HCT116 (cell line): ENCODE measurements at regions not wholly inside any gene's neighbourhood (a gene's known extent, or its start where the extent isn't known, plus 50 kb on each side); places are given as distances from the start of the nearest gene placed in this dataset.

ENCODE experiments used
- ATAC-seq: fragments of 200-7000 bp; cut with Tn5 transposase; 2 replicates; pipeline ENCODE4 v1.9.1; 2020; ENCODE audit warnings: mild to moderate bottlenecking, moderate library complexity
- BruUV-seq: library from RNA; stranded (reverse); fragments of 400-500 nt; replicated peaks from 2 replicates; lab custom pipeline; 2021; lab: Mats Ljungman, UMichigan
- CTCF ChIA-PET: fragments of 300-600 bp; sonication (Branson Sonifier 250); formaldehyde crosslinking; loops from one replicate; lab custom pipeline; 2021; ENCODE audit warnings: antibody characterized with exemption; lab: Charles Lee
- POLR2A ChIA-PET: fragments of 300-600, 350-600 bp; sonication (Branson Sonifier 250); formaldehyde crosslinking; loops from one replicate; lab custom pipeline; 2021; ENCODE audit warnings: antibody characterized with exemption; lab: Charles Lee
- RAD21 ChIA-PET, 2 experiments: fragments of 300-600 bp; sonication (Branson Sonifier 250); formaldehyde crosslinking; loops; one replicate each; lab custom pipeline; 2023; ENCODE audit warnings: low total read pairs in 2 of 2; ENCODE audit not compliant: uncharacterized antibody in 2 of 2, unreplicated experiment in 2 of 2, low non-redundant PET in 1 of 2; lab: Charles Lee
- DNase-seq: peaks from one replicate; pipeline ENCODE4 v3.0.0-alpha.2; 2010; ENCODE audit warnings: low read depth, low spot score
- H2AFZ ChIP-seq: fragments of 200-600 bp; shearing (Covaris generic), sonication (generic); 2 replicates; pipeline ENCODE4 v1.6.1; 2017; ENCODE audit warnings: low read depth, mixed run types, mixed read lengths, antibody characterized with exemption, low read length; ENCODE audit not compliant: poor library complexity, severe bottlenecking
- H3K27ac ChIP-seq: 2 replicates; pipeline ENCODE4 v1.5.1; 2012; ENCODE audit warnings: low read depth, low read length
- H3K27me3 ChIP-seq: fragments of 200-600 bp; sonication (generic); 2 replicates; pipeline ENCODE4 v1.6.1; 2016; ENCODE audit warnings: mixed run types, low read length, mixed read lengths; ENCODE audit not compliant: insufficient read depth
- H3K36me3 ChIP-seq, 2 experiments: fragments of 200-500 bp in 1 of 2; fragments of 200-600 bp in 1 of 2; sonication (Bioruptor generic) in 1 of 2; sonication (generic) in 1 of 2; 2 replicates each; pipeline versions ENCODE4 v1.5.1 to v1.6.1; 2014 to 2016; ENCODE audit warnings: low read length in 2 of 2, inconsistent platforms in 1 of 2, mixed read lengths in 1 of 2, mixed run types in 1 of 2; ENCODE audit not compliant: insufficient read depth in 2 of 2, control insufficient read depth in 1 of 2
- H3K4me1 ChIP-seq, 2 experiments: fragments of 200-600 bp in 1 of 2; sonication (generic) in 1 of 2; 2 replicates each; pipeline versions ENCODE4 v1.5.1 to v1.6.1; 2012 to 2017; ENCODE audit warnings: low read length in 2 of 2, inconsistent platforms in 1 of 2, mild to moderate bottlenecking in 1 of 2, mixed read lengths in 1 of 2, mixed run types in 1 of 2, moderate library complexity in 1 of 2; ENCODE audit not compliant: insufficient read depth in 2 of 2, control insufficient read depth in 1 of 2
- H3K4me2 ChIP-seq: fragments of 200-600 bp; sonication (generic); 2 replicates; pipeline ENCODE4 v1.6.1; 2017; ENCODE audit warnings: mixed run types, low read length, mixed read lengths
- H3K4me3 ChIP-seq, 2 experiments: fragments of 200-600 bp in 1 of 2; sonication (generic) in 1 of 2; replicated peaks in 1 of 2; 2 replicates each; pipeline ENCODE4 v1.5.1; 2011 to 2016; ENCODE audit warnings: low read length in 2 of 2, control low read depth in 1 of 2, low read depth in 1 of 2, mild to moderate bottlenecking in 1 of 2, mixed read lengths in 1 of 2, mixed run types in 1 of 2
- H3K79me2 ChIP-seq: fragments of 200-600 bp; sonication (generic); 2 replicates; pipeline ENCODE4 v1.6.1; 2017; ENCODE audit warnings: mild to moderate bottlenecking, mixed run types, low read length, moderate library complexity, mixed read lengths; ENCODE audit not compliant: insufficient read depth
- H3K9ac ChIP-seq: fragments of 200-600 bp; sonication (generic); 2 replicates; pipeline ENCODE4 v1.6.1; 2016; ENCODE audit warnings: low read length, mixed read lengths
- H3K9me2 ChIP-seq: fragments of 200-600 bp; sonication (generic), shearing (Covaris generic); 2 replicates; pipeline ENCODE4 v1.6.1; 2017; ENCODE audit warnings: mixed run types, mild to moderate bottlenecking, moderate library complexity; ENCODE audit not compliant: insufficient read depth
- H3K9me3 ChIP-seq, 2 experiments: fragments of 200-500 bp in 1 of 2; fragments of 200-600 bp in 1 of 2; sonication (Bioruptor generic) in 1 of 2; sonication (generic) in 1 of 2; 2 replicates each; pipeline ENCODE4 v1.6.1; 2014 to 2017; ENCODE audit warnings: low read length in 2 of 2, mixed read lengths in 2 of 2, inconsistent platforms in 1 of 2, low read depth in 1 of 2, mild to moderate bottlenecking in 1 of 2, mixed run types in 1 of 2, moderate library complexity in 1 of 2; ENCODE audit not compliant: control insufficient read depth in 1 of 2, insufficient read depth in 1 of 2
- H4K20me1 ChIP-seq: fragments of 200-600 bp; sonication (generic), shearing (Covaris generic); 2 replicates; pipeline ENCODE4 v1.6.1; 2017; ENCODE audit warnings: mixed run types, mild to moderate bottlenecking, moderate library complexity; ENCODE audit not compliant: insufficient read depth
- CEBPB ChIP-seq: IDR thresholded peaks from 2 replicates; pipeline ENCODE4 v1.6.1; 2012; ENCODE audit warnings: low read depth
- EZH2phosphoT487 ChIP-seq: fragments of 200-600 bp; IDR thresholded peaks from 2 replicates; pipeline ENCODE4 v1.6.1; 2018; ENCODE audit warnings: antibody characterized with exemption, borderline replicate concordance
- FOSL1 ChIP-seq: IDR thresholded peaks from 2 replicates; pipeline ENCODE4 v1.6.1; 2012; ENCODE audit warnings: low read depth
- JUND ChIP-seq: IDR thresholded peaks from 2 replicates; pipeline ENCODE4 v1.6.1; 2012
- POLR2A ChIP-seq: IDR thresholded peaks from 2 replicates; pipeline ENCODE4 v1.7.0; 2011; ENCODE audit warnings: borderline replicate concordance; ENCODE audit not compliant: insufficient read depth, insufficient read length; ENCODE audit errors: extremely low read depth
- POLR2AphosphoS5 ChIP-seq: IDR thresholded peaks from 2 replicates; pipeline ENCODE4 v1.6.1; 2011; ENCODE audit warnings: mild to moderate bottlenecking, low read depth, low read length, moderate library complexity
- SIN3A ChIP-seq: IDR thresholded peaks from 2 replicates; pipeline ENCODE4 v1.6.1; 2012; ENCODE audit warnings: low read depth
- SP1 ChIP-seq: IDR thresholded peaks from 2 replicates; pipeline ENCODE4 v1.6.1; 2012; ENCODE audit warnings: low read depth
- intact Hi-C: fragments of 100-400 bp; cut with micrococcal nuclease; formaldehyde crosslinking; loops from 2 replicates; pipeline ENCODE4 v1.10.0; 2022
- TF ChIP-seq, protein P1 (sequence below): IDR thresholded peaks from 2 replicates; pipeline ENCODE4 v1.6.1; 2011; ENCODE audit warnings: mild to moderate bottlenecking, low read length, moderate library complexity; ENCODE audit not compliant: insufficient replicate concordance; ENCODE audit errors: extremely low read depth
- TF ChIP-seq, protein P2 (sequence below): IDR thresholded peaks from 2 replicates; pipeline ENCODE4 v1.6.1; 2012
- TF ChIP-seq, protein P3 (sequence below): IDR thresholded peaks from 2 replicates; pipeline ENCODE4 v1.6.1; 2012

DNA sequence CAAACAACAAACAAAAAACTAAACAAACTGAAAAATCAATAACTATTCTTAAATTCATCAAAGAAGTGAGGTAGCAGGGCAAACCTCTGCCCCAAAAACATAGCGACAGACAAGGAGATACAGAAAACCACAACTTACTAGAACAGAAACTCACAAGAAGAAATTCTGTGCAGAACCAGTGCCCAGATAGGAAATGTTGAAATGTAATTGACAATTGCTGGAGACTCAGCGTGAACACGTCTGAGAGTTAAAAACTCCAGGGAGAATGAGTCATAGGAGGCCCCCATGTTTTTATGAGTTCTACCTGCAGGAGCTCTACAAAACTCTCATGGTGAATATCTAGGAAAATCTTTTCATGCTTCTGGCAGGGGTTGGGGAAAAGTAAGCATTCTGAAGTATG, 95.5 kb upstream of the SETMAR start:
- no peak for TF ChIP-seq POLR2A
- TF ChIP-seq, protein P1, sequence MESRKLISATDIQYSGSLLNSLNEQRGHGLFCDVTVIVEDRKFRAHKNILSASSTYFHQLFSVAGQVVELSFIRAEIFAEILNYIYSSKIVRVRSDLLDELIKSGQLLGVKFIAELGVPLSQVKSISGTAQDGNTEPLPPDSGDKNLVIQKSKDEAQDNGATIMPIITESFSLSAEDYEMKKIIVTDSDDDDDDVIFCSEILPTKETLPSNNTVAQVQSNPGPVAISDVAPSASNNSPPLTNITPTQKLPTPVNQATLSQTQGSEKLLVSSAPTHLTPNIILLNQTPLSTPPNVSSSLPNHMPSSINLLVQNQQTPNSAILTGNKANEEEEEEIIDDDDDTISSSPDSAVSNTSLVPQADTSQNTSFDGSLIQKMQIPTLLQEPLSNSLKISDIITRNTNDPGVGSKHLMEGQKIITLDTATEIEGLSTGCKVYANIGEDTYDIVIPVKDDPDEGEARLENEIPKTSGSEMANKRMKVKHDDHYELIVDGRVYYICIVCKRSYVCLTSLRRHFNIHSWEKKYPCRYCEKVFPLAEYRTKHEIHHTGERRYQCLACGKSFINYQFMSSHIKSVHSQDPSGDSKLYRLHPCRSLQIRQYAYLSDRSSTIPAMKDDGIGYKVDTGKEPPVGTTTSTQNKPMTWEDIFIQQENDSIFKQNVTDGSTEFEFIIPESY = no peak
- no peak for TF ChIP-seq SP1
- TF ChIP-seq, protein P2, sequence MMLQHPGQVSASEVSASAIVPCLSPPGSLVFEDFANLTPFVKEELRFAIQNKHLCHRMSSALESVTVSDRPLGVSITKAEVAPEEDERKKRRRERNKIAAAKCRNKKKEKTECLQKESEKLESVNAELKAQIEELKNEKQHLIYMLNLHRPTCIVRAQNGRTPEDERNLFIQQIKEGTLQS = no peak
- no peak for TF ChIP-seq CEBPB
- no peak for TF ChIP-seq EZH2phosphoT487
- TF ChIP-seq POLR2AphosphoS5 = no peak
- TF ChIP-seq FOSL1 = no peak
- no peak for TF ChIP-seq JUND
- TF ChIP-seq, protein P3, sequence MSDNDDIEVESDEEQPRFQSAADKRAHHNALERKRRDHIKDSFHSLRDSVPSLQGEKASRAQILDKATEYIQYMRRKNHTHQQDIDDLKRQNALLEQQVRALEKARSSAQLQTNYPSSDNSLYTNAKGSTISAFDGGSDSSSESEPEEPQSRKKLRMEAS = no peak
- TF ChIP-seq SIN3A = no peak
- Histone ChIP-seq H3K9me2 (no peaks in the 10 kb centered on the region), H3K4me1 (no peaks in the 10 kb centered on the region), H3K27me3 (no peaks in the 10 kb centered on the region), H2AFZ (no peak overlapping the region), H3K79me2 (no peaks in the 10 kb centered on the region), H4K20me1 (no peaks in the 10 kb centered on the region), H3K9ac (no peak overlapping the region), H3K9me3 (no peaks in the 10 kb centered on the region), H3K4me2 (no peak overlapping the region), H3K4me3 (no peak overlapping the region), H3K27ac (no peak overlapping the region), H3K36me3 (no peaks in the 10 kb centered on the region)
- ATAC-seq (no peak), DNase-seq (no peak)
- RAD21 ChIA-PET = no interaction called here
- intact Hi-C loops = no loop called here
- CTCF ChIA-PET = no interaction called here
- no TSS peak for BruUV-seq
- POLR2A ChIA-PET = no interaction called here
